ENCODE measurements at regions not wholly inside any gene's neighbourhood (a gene's known extent, or its start where the extent isn't known, plus 50 kb on each side); places are given as distances from the start of the nearest gene placed in this dataset.

GRCh38 chr13:111479412-111479811 lies 159.0 kb downstream of the TEX29 start:
- TF ChIP-seq CTCF (IDR thresholded peaks at IDR 0.05; ENCODE audit: low read length) (no peak), EZH2phosphoT487 (IDR thresholded peaks at IDR 0.05; ENCODE audit: low read length) (no peak), EZH2 (optimal IDR thresholded peaks at IDR 0.05; ENCODE audit: low read depth, low read length) (no peak)
